Naive thymus-derived CD4-positive, alpha-beta T cell (primary cell): ENCODE measurements at regions not wholly inside any gene's neighbourhood (a gene's known extent, or its start where the extent isn't known, plus 50 kb on each side); places are given as distances from the start of the nearest gene placed in this dataset.

ENCODE experiments used
- ATAC-seq: fragments of 150-1000 bp; cut with Tn5 transposase; 2 replicates; pipeline ENCODE4 v1.10.0; 2021; ENCODE audit warnings: mild to moderate bottlenecking, moderate library complexity
- CTCF ChIA-PET: fragments of 350-600 bp; sonication (Branson Sonifier 250); formaldehyde crosslinking; loops from one replicate; lab custom pipeline; 2021; ENCODE audit warnings: antibody characterized with exemption; lab: Charles Lee
- POLR2A ChIA-PET: fragments of 350-600 bp; sonication (Branson Sonifier 250); formaldehyde crosslinking; loops from one replicate; lab custom pipeline; 2021; ENCODE audit warnings: antibody characterized with exemption, inconsistent platforms; lab: Charles Lee
- DNase-seq, 9 donors: peaks; one replicate each; pipeline versions ENCODE4 v3.0.0 to v3.0.0-alpha.2; 2020 to 2022; ENCODE audit warnings: mixed read lengths in 1 of 9
- H3K27ac ChIP-seq: one replicate; pipeline ENCODE4 v1.7.0; 2013; ENCODE audit warnings: mild to moderate bottlenecking, low read depth, low read length, moderate library complexity
- H3K27me3 ChIP-seq, 2 donors: one replicate each; pipeline ENCODE4 v1.7.0; 2013; ENCODE audit warnings: low read length in 2 of 2, mild to moderate bottlenecking in 2 of 2, moderate library complexity in 2 of 2; ENCODE audit not compliant: control insufficient read depth in 2 of 2, insufficient read depth in 2 of 2
- H3K36me3 ChIP-seq, 3 experiments: 1 replicate in 2 of 3; 2 replicates in 1 of 3; pipeline ENCODE4 v1.7.0; 2013; ENCODE audit warnings: low read length in 3 of 3, mild to moderate bottlenecking in 3 of 3, moderate library complexity in 1 of 3; ENCODE audit not compliant: insufficient read depth in 3 of 3, control insufficient read depth in 2 of 3
- H3K4me1 ChIP-seq, 2 donors: one replicate each; pipeline ENCODE4 v1.7.0; 2013; ENCODE audit warnings: low read length in 2 of 2, mild to moderate bottlenecking in 2 of 2, moderate library complexity in 1 of 2; ENCODE audit not compliant: control insufficient read depth in 2 of 2, insufficient read depth in 2 of 2
- H3K4me3 ChIP-seq: 2 replicates; pipeline ENCODE4 v1.7.0; 2013; ENCODE audit warnings: mild to moderate bottlenecking, low read length
- H3K9me3 ChIP-seq, 3 experiments: 1 replicate in 2 of 3; 2 replicates in 1 of 3; pipeline ENCODE4 v1.7.0; 2013; ENCODE audit warnings: low read length in 3 of 3; ENCODE audit not compliant: control insufficient read depth in 2 of 3
- H3K27ac Mint-ChIP-seq, 9 donors: one replicate each; pipeline ENCODE4 v1.8.0; 2020 to 2022; ENCODE audit warnings: mixed read lengths in 9 of 9, mild to moderate bottlenecking in 8 of 9, moderate library complexity in 5 of 9, inconsistent platforms in 2 of 9
- H3K27me3 Mint-ChIP-seq, 5 donors: one replicate each; pipeline ENCODE4 v1.8.0; 2021 to 2022; ENCODE audit warnings: mixed read lengths in 5 of 5, mild to moderate bottlenecking in 1 of 5
- H3K36me3 Mint-ChIP-seq, 5 donors: one replicate each; pipeline ENCODE4 v1.8.0; 2020 to 2022; ENCODE audit warnings: mixed read lengths in 5 of 5, mild to moderate bottlenecking in 3 of 5, inconsistent platforms in 1 of 5
- H3K4me1 Mint-ChIP-seq, 7 donors: one replicate each; pipeline ENCODE4 v1.8.0; 2020 to 2022; ENCODE audit warnings: mixed read lengths in 7 of 7, mild to moderate bottlenecking in 3 of 7, inconsistent platforms in 1 of 7
- H3K4me3 Mint-ChIP-seq, 10 donors: one replicate each; pipeline ENCODE4 v1.8.0; 2020 to 2022; ENCODE audit warnings: mild to moderate bottlenecking in 10 of 10, mixed read lengths in 10 of 10, moderate library complexity in 6 of 10, inconsistent platforms in 2 of 10
- H3K9me3 Mint-ChIP-seq, 11 donors: one replicate each; pipeline ENCODE4 v1.8.0; 2020 to 2022; ENCODE audit warnings: mixed read lengths in 11 of 11, mild to moderate bottlenecking in 4 of 11, inconsistent platforms in 1 of 11, moderate library complexity in 1 of 11
- intact Hi-C, 2 donors: fragments of 100-400 bp; cut with micrococcal nuclease; formaldehyde crosslinking; loops; one replicate each; pipeline ENCODE4 v1.15.1; 2023

DNA sequence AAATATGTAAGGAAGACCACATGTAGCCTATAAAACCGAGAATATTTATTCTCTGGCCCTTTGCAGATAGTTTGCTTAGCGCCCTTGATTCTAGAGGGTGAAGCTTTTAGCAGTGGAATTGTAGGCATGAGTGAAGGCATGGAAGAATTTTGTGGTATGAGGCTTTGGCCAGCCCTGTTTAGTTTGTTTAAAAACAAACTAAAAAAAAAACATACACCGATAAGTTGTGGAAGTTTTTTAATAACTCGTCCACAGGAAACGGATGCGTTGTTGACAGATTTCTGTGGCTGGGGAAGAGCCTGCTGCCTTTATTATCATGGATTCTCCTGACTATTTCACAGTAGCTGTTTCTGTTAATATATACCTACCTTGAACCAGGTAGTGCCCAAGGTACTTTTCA lies 194.7 kb upstream of the LNX1 start:
- peaks cover 0 to 3% (median 0%) of the 10 kb centered on the region in 7 donors for H3K4me1 Mint-ChIP-seq
- intact Hi-C loops = no loop called here
- Histone ChIP-seq H3K36me3 (no peaks in the 10 kb centered on the region), H3K4me1 (no peaks in the 10 kb centered on the region), H3K27ac (no peak overlapping the region), H3K9me3 (no peaks in the 10 kb centered on the region), H3K27me3 (no peaks in the 10 kb centered on the region), H3K4me3 (no peak overlapping the region)
- H3K36me3 Mint-ChIP-seq = no peaks in the 10 kb centered on the region
- H3K9me3 Mint-ChIP-seq = peaks cover 0 to 9% (median 0%) of the 10 kb centered on the region in 11 donors
- no peak overlapping the region for H3K27ac Mint-ChIP-seq
- H3K27me3 Mint-ChIP-seq = peaks cover 0 to 13% (median 7%) of the 10 kb centered on the region in 5 donors
- ChIA-PET POLR2A (no interaction called here), CTCF (no interaction called here)
- no peak for DNase-seq
- H3K4me3 Mint-ChIP-seq = no peak overlapping the region
- ATAC-seq = no peak

DNA sequence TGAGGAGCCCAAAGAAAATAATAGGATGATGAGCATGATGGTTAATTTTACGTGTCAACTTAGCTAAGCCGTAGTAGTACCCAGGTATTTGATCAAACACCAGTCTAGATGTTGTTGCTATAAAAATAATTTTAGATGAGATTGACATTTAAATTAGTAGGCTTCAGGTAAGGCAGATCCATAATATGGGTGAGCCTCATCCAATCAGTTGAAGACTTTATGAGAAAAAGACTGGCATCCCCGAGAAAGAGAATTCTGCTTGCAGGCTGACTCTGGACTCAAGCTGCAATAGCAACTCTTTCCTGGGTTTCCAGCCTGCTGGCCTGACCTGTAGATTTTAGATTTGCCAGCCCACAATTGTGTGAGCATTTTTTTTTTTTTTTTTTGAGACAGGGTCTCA lies 192.8 kb upstream of the LNX1 start:
- no peak overlapping the region for H3K27ac ChIP-seq

GRCh38 chr4:53783208-53783859 lies 192.0 kb upstream of the LNX1 start:
- ATAC-seq = no peak
- Mint-ChIP-seq H3K9me3 (peaks cover 0 to 7% (median 0%) of the 10 kb centered on the region in 11 donors), H3K27ac (no peak overlapping the region), H3K4me3 (no peak overlapping the region), H3K27me3 (peaks cover 0 to 7% (median 5%) of the 10 kb centered on the region in 5 donors), H3K4me1 (peaks cover 0 to 3% (median 0%) of the 10 kb centered on the region in 7 donors), H3K36me3 (no peaks in the 10 kb centered on the region)
- intact Hi-C loops = no loop called here
- Histone ChIP-seq H3K9me3 (no peaks in the 10 kb centered on the region), H3K4me3 (no peak overlapping the region), H3K27me3 (no peaks in the 10 kb centered on the region), H3K27ac (no peak overlapping the region), H3K36me3 (no peaks in the 10 kb centered on the region), H3K4me1 (no peaks in the 10 kb centered on the region)
- CTCF ChIA-PET = no interaction called here
- DNase-seq = no peak
- POLR2A ChIA-PET = no interaction called here

More for the DNA sequence above, 192.8 kb upstream of the LNX1 start:
- Histone ChIP-seq H3K9me3 (no peaks in the 10 kb centered on the region), H3K4me1 (no peaks in the 10 kb centered on the region), H3K27me3 (no peaks in the 10 kb centered on the region), H3K36me3 (no peaks in the 10 kb centered on the region), H3K4me3 (no peak overlapping the region)
- ChIA-PET CTCF (no interaction called here), POLR2A (no interaction called here)
- H3K36me3 Mint-ChIP-seq = no peaks in the 10 kb centered on the region
- peaks cover 0 to 9% (median 5%) of the 10 kb centered on the region in 5 donors for H3K27me3 Mint-ChIP-seq
- no peak overlapping the region for H3K4me3 Mint-ChIP-seq
- H3K9me3 Mint-ChIP-seq = peaks cover 0 to 7% (median 0%) of the 10 kb centered on the region in 11 donors
- peaks cover 0 to 3% (median 0%) of the 10 kb centered on the region in 7 donors for H3K4me1 Mint-ChIP-seq
- intact Hi-C loops = no loop called here
- ATAC-seq = no peak
- DNase-seq = no peak
- H3K27ac Mint-ChIP-seq = no peak overlapping the region

DNA sequence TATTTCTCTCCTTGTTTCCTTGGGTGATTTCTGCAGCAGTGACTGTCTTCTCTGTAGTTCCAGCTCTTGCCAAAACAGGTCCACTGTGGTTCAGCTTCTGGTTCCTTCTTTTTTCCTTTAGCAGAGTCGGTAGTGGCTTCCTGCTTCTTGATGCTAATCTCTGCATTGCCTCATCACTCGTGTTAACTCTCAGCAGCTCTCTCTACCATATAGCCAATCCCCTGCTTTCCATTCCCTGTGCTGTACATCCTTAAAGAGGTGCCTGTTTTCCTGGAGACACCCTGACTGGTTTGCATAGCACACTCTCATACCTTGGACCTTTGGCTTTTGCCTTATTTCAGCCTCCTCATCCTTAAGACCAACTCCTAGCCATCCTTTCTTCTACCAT lies 191.2 kb upstream of the LNX1 start:
- no peaks in the 10 kb centered on the region for H3K36me3 ChIP-seq
- Mint-ChIP-seq H3K27ac (no peak overlapping the region), H3K4me1 (peaks cover 0 to 3% (median 0%) of the 10 kb centered on the region in 7 donors), H3K27me3 (peaks cover 0 to 7% (median 5%) of the 10 kb centered on the region in 5 donors), H3K9me3 (peaks cover 0 to 7% (median 0%) of the 10 kb centered on the region in 11 donors), H3K36me3 (no peaks in the 10 kb centered on the region), H3K4me3 (no peak overlapping the region)
- DNase-seq = no peak
- H3K9me3 ChIP-seq = no peaks in the 10 kb centered on the region
- CTCF ChIA-PET = no interaction called here
- no peaks in the 10 kb centered on the region for H3K4me1 ChIP-seq
- intact Hi-C loops = no loop called here
- POLR2A ChIA-PET = no interaction called here
- no peak overlapping the region for H3K27ac ChIP-seq
- no peak for ATAC-seq
- H3K27me3 ChIP-seq = no peaks in the 10 kb centered on the region
- no peak overlapping the region for H3K4me3 ChIP-seq

GRCh38 chr4:53781629-53782457 lies 190.6 kb upstream of the LNX1 start:
- intact Hi-C loops = no loop called here
- ChIA-PET CTCF (no interaction called here), POLR2A (no interaction called here)
- Histone ChIP-seq H3K4me1 (no peaks in the 10 kb centered on the region), H3K4me3 (no peak overlapping the region), H3K27ac (no peak overlapping the region), H3K9me3 (no peaks in the 10 kb centered on the region), H3K36me3 (no peaks in the 10 kb centered on the region), H3K27me3 (no peaks in the 10 kb centered on the region)
- H3K9me3 Mint-ChIP-seq = peaks cover 0 to 7% (median 0%) of the 10 kb centered on the region in 11 donors
- H3K36me3 Mint-ChIP-seq = no peaks in the 10 kb centered on the region
- H3K27ac Mint-ChIP-seq = no peak overlapping the region
- peaks cover 0 to 3% (median 0%) of the 10 kb centered on the region in 7 donors for H3K4me1 Mint-ChIP-seq
- ATAC-seq (no peak), DNase-seq (no peak)
- no peak overlapping the region for H3K4me3 Mint-ChIP-seq
- H3K27me3 Mint-ChIP-seq = peaks cover 0 to 7% (median 5%) of the 10 kb centered on the region in 5 donors

DNA sequence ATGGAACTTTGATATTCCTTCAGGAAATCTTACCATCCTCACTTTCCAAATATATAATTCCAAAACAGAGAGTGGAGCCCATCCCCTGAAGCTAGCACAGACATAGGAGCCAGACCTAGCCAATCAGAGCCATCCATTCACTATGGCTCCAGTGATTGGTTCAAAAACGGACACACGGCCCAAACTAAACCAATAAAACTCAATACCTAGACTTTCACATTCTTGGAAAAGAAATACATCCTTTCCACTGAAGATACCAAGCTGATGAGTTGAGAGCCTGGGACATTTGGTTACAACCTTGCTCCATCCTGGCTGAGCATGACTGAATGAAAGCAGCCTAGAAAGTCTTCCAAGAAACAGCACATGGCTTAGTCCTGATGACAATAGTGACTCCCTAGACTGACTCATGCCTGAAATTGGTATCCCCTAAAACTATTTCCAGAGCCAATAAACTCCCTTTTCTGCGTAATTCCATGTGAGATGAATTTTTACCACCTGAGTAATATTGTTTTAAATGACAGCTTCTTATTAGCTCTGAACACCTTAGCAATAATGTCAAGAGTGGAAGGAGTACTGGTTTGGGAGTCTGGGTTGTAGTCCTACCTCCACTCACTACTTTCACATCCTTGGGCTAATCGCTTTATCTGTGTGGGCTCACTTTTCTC lies 189.6 kb upstream of the LNX1 start:
- Histone ChIP-seq H3K27me3 (no peaks in the 10 kb centered on the region), H3K27ac (no peak overlapping the region), H3K4me1 (no peaks in the 10 kb centered on the region), H3K4me3 (no peak overlapping the region), H3K9me3 (no peaks in the 10 kb centered on the region), H3K36me3 (no peaks in the 10 kb centered on the region)
- peaks cover 0 to 7% (median 5%) of the 10 kb centered on the region in 5 donors for H3K27me3 Mint-ChIP-seq
- H3K36me3 Mint-ChIP-seq = no peaks in the 10 kb centered on the region
- peaks cover 0 to 3% (median 0%) of the 10 kb centered on the region in 7 donors for H3K4me1 Mint-ChIP-seq
- H3K4me3 Mint-ChIP-seq = no peak overlapping the region
- no peak for ATAC-seq
- no peak overlapping the region for H3K27ac Mint-ChIP-seq
- intact Hi-C loops = no loop called here
- no peak for DNase-seq
- peaks cover 0 to 7% (median 0%) of the 10 kb centered on the region in 11 donors for H3K9me3 Mint-ChIP-seq
- ChIA-PET POLR2A (no interaction called here), CTCF (no interaction called here)
